ENCODE measurements at regions not wholly inside any gene's neighbourhood (a gene's known extent, or its start where the extent isn't known, plus 50 kb on each side); places are given as distances from the start of the nearest gene placed in this dataset.

DNA sequence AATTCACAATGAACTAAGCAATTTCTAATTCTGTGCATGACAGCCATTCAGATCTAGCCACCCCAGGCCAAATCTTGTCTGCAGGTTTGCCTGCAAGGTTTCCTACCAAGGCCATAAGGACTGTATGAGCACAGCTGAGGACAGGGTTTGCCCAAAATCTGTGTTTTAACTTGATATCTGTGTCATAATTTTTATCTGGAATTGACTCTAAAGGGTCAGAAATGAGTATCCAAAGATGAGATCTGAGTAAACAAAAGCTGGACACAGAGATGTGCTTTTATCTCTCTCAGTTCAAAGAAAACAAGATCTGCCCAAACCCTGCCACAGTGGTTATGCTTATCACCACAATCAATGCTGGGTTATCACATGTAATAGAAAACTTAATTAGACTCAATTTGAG is 154.6 kb upstream of the COL8A1 start:
- ATAC-seq (ENCODE audit: poor library complexity) (no peak), DNase-seq (no peak)
- H3K27ac Mint-ChIP-seq, result no peak overlapping the region
- Histone ChIP-seq H3K4me1 (ENCODE audit: insufficient read depth, low read length) (no peaks in the 10 kb centered on the region), H3K9me3 (ENCODE audit: control insufficient read depth in 1 of 2, insufficient read depth in 1 of 2, low read length in 2 of 2) (peaks cover 0 to 12% of the 10 kb centered on the region in 2 experiments), H3K27me3 (ENCODE audit: control insufficient read depth in 1 of 2, insufficient read depth in 2 of 2, low read length in 2 of 2) (no peaks in the 10 kb centered on the region), H3K36me3 (ENCODE audit: insufficient read depth, low read length) (no peaks in the 10 kb centered on the region), H3K27ac (ENCODE audit: low read depth in 1 of 2, low read length in 2 of 2) (no peak overlapping the region), H3K4me3 (ENCODE audit: low read length) (no peak overlapping the region)
- POLR2A ChIA-PET, result no interaction called here
- TF ChIP-seq, protein P1, sequence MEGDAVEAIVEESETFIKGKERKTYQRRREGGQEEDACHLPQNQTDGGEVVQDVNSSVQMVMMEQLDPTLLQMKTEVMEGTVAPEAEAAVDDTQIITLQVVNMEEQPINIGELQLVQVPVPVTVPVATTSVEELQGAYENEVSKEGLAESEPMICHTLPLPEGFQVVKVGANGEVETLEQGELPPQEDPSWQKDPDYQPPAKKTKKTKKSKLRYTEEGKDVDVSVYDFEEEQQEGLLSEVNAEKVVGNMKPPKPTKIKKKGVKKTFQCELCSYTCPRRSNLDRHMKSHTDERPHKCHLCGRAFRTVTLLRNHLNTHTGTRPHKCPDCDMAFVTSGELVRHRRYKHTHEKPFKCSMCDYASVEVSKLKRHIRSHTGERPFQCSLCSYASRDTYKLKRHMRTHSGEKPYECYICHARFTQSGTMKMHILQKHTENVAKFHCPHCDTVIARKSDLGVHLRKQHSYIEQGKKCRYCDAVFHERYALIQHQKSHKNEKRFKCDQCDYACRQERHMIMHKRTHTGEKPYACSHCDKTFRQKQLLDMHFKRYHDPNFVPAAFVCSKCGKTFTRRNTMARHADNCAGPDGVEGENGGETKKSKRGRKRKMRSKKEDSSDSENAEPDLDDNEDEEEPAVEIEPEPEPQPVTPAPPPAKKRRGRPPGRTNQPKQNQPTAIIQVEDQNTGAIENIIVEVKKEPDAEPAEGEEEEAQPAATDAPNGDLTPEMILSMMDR (IDR thresholded peaks at IDR 0.05), result no peak
- intact Hi-C loops (cut with DNase I, micrococcal nuclease), result no loop called here
- no peaks in the 10 kb centered on the region for H3K4me1 Mint-ChIP-seq (ENCODE audit: low read depth)
- CTCF ChIA-PET, result no interaction called here
- no peaks in the 10 kb centered on the region for H3K36me3 Mint-ChIP-seq (ENCODE audit: low read depth)
- no peaks in the 10 kb centered on the region for H3K27me3 Mint-ChIP-seq
- no peak overlapping the region for H3K4me3 Mint-ChIP-seq
- H3K9me3 Mint-ChIP-seq, result peaks cover 1% of the 10 kb centered on the region

- CTCF ChIA-PET, result no interaction called here
- H3K4me3 Mint-ChIP-seq, result no peak overlapping the region
- no peaks in the 10 kb centered on the region for H3K36me3 Mint-ChIP-seq (ENCODE audit: low read depth)
- TF ChIP-seq, protein P1 (IDR thresholded peaks at IDR 0.05), result no peak
- no peak for ATAC-seq (ENCODE audit: poor library complexity)
- POLR2A ChIA-PET, result no interaction called here
- intact Hi-C loops (cut with DNase I, micrococcal nuclease), result no loop called here
- no peaks in the 10 kb centered on the region for H3K27me3 Mint-ChIP-seq
- peaks cover 3% of the 10 kb centered on the region for H3K9me3 Mint-ChIP-seq
- peaks cover 0 to 12% of the 10 kb centered on the region in 2 experiments for H3K9me3 ChIP-seq (ENCODE audit: control insufficient read depth in 1 of 2, insufficient read depth in 1 of 2, low read length in 2 of 2)
- H3K27me3 ChIP-seq (ENCODE audit: control insufficient read depth in 1 of 2, insufficient read depth in 2 of 2, low read length in 2 of 2), result no peaks in the 10 kb centered on the region
- no peak for DNase-seq
- H3K4me3 ChIP-seq (ENCODE audit: low read length), result no peak overlapping the region
- no peak overlapping the region for H3K27ac Mint-ChIP-seq
- no peaks in the 10 kb centered on the region for H3K4me1 ChIP-seq (ENCODE audit: insufficient read depth, low read length)
- no peaks in the 10 kb centered on the region for H3K4me1 Mint-ChIP-seq (ENCODE audit: low read depth)
- H3K27ac ChIP-seq (ENCODE audit: low read depth in 1 of 2, low read length in 2 of 2), result no peak overlapping the region
- H3K36me3 ChIP-seq (ENCODE audit: insufficient read depth, low read length), result no peaks in the 10 kb centered on the region
Observed at GRCh38 chr3:99482191-99482590, 156.2 kb upstream of the COL8A1 start.

DNA sequence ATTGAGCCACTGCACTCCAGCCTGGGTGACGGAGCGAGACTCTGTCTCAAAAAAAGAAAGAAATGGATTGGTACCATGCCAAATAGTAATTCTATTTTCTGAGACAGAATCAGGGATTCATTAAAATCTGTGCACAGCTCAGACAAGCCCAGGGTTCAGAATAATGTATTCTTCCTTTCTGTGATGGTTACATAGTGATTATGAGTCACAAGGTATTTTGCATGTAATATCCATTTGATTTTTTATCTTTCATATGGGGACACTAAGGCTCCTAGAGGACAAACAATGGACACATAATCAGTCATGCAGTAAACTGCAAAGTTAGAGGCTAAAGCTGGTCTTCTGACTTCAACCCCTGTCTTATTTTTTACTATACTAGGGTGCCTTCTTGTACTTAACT is 156.8 kb upstream of the COL8A1 start:
- no peak overlapping the region for H3K27ac Mint-ChIP-seq
- Histone ChIP-seq H3K36me3 (ENCODE audit: insufficient read depth, low read length) (no peaks in the 10 kb centered on the region), H3K9me3 (ENCODE audit: control insufficient read depth in 1 of 2, insufficient read depth in 1 of 2, low read length in 2 of 2) (peaks cover 0 to 6% of the 10 kb centered on the region in 2 experiments), H3K27me3 (ENCODE audit: control insufficient read depth in 1 of 2, insufficient read depth in 2 of 2, low read length in 2 of 2) (no peaks in the 10 kb centered on the region), H3K4me3 (ENCODE audit: low read length) (no peak overlapping the region), H3K27ac (ENCODE audit: low read depth in 1 of 2, low read length in 2 of 2) (no peak overlapping the region), H3K4me1 (ENCODE audit: insufficient read depth, low read length) (no peaks in the 10 kb centered on the region)
- intact Hi-C loops (cut with DNase I, micrococcal nuclease), result no loop called here
- DNase-seq, result no peak
- CTCF ChIA-PET, result no interaction called here
- POLR2A ChIA-PET, result no interaction called here
- H3K9me3 Mint-ChIP-seq, result peaks cover 3% of the 10 kb centered on the region
- H3K4me1 Mint-ChIP-seq (ENCODE audit: low read depth), result no peaks in the 10 kb centered on the region
- no peaks in the 10 kb centered on the region for H3K27me3 Mint-ChIP-seq
- TF ChIP-seq, protein P1 (IDR thresholded peaks at IDR 0.05), result no peak
- no peaks in the 10 kb centered on the region for H3K36me3 Mint-ChIP-seq (ENCODE audit: low read depth)
- H3K4me3 Mint-ChIP-seq, result no peak overlapping the region
- no peak for ATAC-seq (ENCODE audit: poor library complexity)

Data from CD4-positive, alpha-beta T cell (primary cell).